ENCODE measurements at regions not wholly inside any gene's neighbourhood (a gene's known extent, or its start where the extent isn't known, plus 50 kb on each side); places are given as distances from the start of the nearest gene placed in this dataset.

- Histone ChIP-seq H3K36me3 (no peaks in the 10 kb centered on the region), H3K4me3 (no peak overlapping the region), H3K9me3 (no peaks in the 10 kb centered on the region), H3K9ac (ENCODE audit: low read depth in 2 of 2, low read length in 2 of 2) (no peak overlapping the region), H3K4me1 (no peaks in the 10 kb centered on the region), H3K27me3 (no peaks in the 10 kb centered on the region), H3K27ac (no peak overlapping the region)
- DNase-seq = no peak
- intact Hi-C loops (cut with DNase I) = no loop called here
- no peak for TF ChIP-seq CTCF (IDR thresholded peaks at IDR 0.05)
Observed at GRCh38 chr5:158007336-158007735, 148.4 kb upstream of the CLINT1 start.

- no peak overlapping the region for H3K9ac ChIP-seq (ENCODE audit: low read depth in 2 of 2, low read length in 2 of 2)
- intact Hi-C loops (cut with DNase I) = loop anchor here (5.0 kb wide), 1 partner anchor 182 kb away; no protein-coding TSS in a partner anchor
- H3K27ac ChIP-seq = no peak overlapping the region
- no peaks in the 10 kb centered on the region for H3K4me1 ChIP-seq
- no peak overlapping the region for H3K4me3 ChIP-seq
- no peak for TF ChIP-seq CTCF (IDR thresholded peaks at IDR 0.05)
- H3K9me3 ChIP-seq = no peaks in the 10 kb centered on the region
- no peaks in the 10 kb centered on the region for H3K36me3 ChIP-seq
- H3K27me3 ChIP-seq = no peaks in the 10 kb centered on the region
- DNase-seq = no peak
Observed at GRCh38 chr5:157999696-158000095, 140.8 kb upstream of the CLINT1 start.

GRCh38 chr5:157997991-157998504, 139.1 kb upstream of the CLINT1 start:
- no peak for DNase-seq
- no peaks in the 10 kb centered on the region for H3K36me3 ChIP-seq
- intact Hi-C loops (cut with DNase I) = loop anchor here (5.0 kb wide), 1 partner anchor 181 kb away; no protein-coding TSS in a partner anchor
- no peak overlapping the region for H3K27ac ChIP-seq
- no peaks in the 10 kb centered on the region for H3K9me3 ChIP-seq
- H3K9ac ChIP-seq (ENCODE audit: low read depth in 2 of 2, low read length in 2 of 2) = no peak overlapping the region
- H3K4me3 ChIP-seq = no peak overlapping the region
- H3K4me1 ChIP-seq = no peaks in the 10 kb centered on the region
- H3K27me3 ChIP-seq = no peaks in the 10 kb centered on the region
- TF ChIP-seq CTCF (IDR thresholded peaks at IDR 0.05) = no peak

GRCh38 chr5:157994906-157995519, 136.1 kb upstream of the CLINT1 start:
- no peak overlapping the region for H3K27ac ChIP-seq
- H3K9me3 ChIP-seq = no peaks in the 10 kb centered on the region
- no peak overlapping the region for H3K9ac ChIP-seq (ENCODE audit: low read depth in 2 of 2, low read length in 2 of 2)
- H3K36me3 ChIP-seq = no peaks in the 10 kb centered on the region
- no peaks in the 10 kb centered on the region for H3K4me1 ChIP-seq
- peak; percentile 78 for DNase-seq
- intact Hi-C loops (cut with DNase I) = loop anchor here (2.0 to 5.0 kb wide), 2 partner anchors 178 to 232 kb away; no protein-coding TSS in a partner anchor
- H3K27me3 ChIP-seq = no peaks in the 10 kb centered on the region
- TF ChIP-seq CTCF (IDR thresholded peaks at IDR 0.05) = peak; percentile 67
- H3K4me3 ChIP-seq = no peak overlapping the region

- no peaks in the 10 kb centered on the region for H3K4me1 ChIP-seq
- no peak overlapping the region for H3K27ac ChIP-seq
- no peak overlapping the region for H3K4me3 ChIP-seq
- H3K36me3 ChIP-seq = no peaks in the 10 kb centered on the region
- no peaks in the 10 kb centered on the region for H3K9me3 ChIP-seq
- TF ChIP-seq CTCF (IDR thresholded peaks at IDR 0.05) = no peak
- no peak overlapping the region for H3K9ac ChIP-seq (ENCODE audit: low read depth in 2 of 2, low read length in 2 of 2)
- intact Hi-C loops (cut with DNase I) = loop anchor here (2.0 kb wide), 1 partner anchor 231 kb away; no protein-coding TSS in a partner anchor
- DNase-seq = no peak
- H3K27me3 ChIP-seq = no peaks in the 10 kb centered on the region
Observed at GRCh38 chr5:157993986-157994691, 135.2 kb upstream of the CLINT1 start.

All from colonic mucosa (tissue), 4 donors.